ENCODE measurements at regions not wholly inside any gene's neighbourhood (a gene's known extent, or its start where the extent isn't known, plus 50 kb on each side); places are given as distances from the start of the nearest gene placed in this dataset.
A peak's percentile ranks its signal among the peaks of the same experiment; 100 is the strongest.

GRCh38 chr18:46299465-46300008 is 195.4 kb downstream of the HAUS1 start:
- peaks cover 2% of the 10 kb centered on the region for H3K4me1 Mint-ChIP-seq
- 89 to 90% methylated on average over 3 to 5 of the region's 7 CpGs for WGBS, 2 experiments (ENCODE audit: insufficient coverage in 1 of 2, insufficient read length in 1 of 2)
- no peaks in the 10 kb centered on the region for H3K36me3 ChIP-seq (ENCODE audit: control insufficient read depth, insufficient read depth, low read length)

GRCh38 chr18:46301081-46301480 is 196.9 kb downstream of the HAUS1 start:
- no peaks in the 10 kb centered on the region for H3K4me1 ChIP-seq (ENCODE audit: control insufficient read depth, insufficient read depth, low read length)
- no peaks in the 10 kb centered on the region for H3K4me1 Mint-ChIP-seq
- peaks cover 7% of the 10 kb centered on the region for H3K27me3 Mint-ChIP-seq (ENCODE audit: insufficient read depth)
- H3K36me3 ChIP-seq (ENCODE audit: control insufficient read depth, insufficient read depth, low read length): no peaks in the 10 kb centered on the region
- H3K27me3 ChIP-seq (ENCODE audit: control insufficient read depth, insufficient read depth, low read length, poor library complexity, severe bottlenecking): no peaks in the 10 kb centered on the region
- no peaks in the 10 kb centered on the region for H3K9me3 ChIP-seq (ENCODE audit: control insufficient read depth, low read length)
- H3K27ac Mint-ChIP-seq: no peak overlapping the region
- no peak overlapping the region for H3K9ac ChIP-seq (ENCODE audit: extremely low read depth, low read length, poor library complexity, severe bottlenecking)
- peak; percentile 24 for DNase-seq
- no peaks in the 10 kb centered on the region for H3K36me3 Mint-ChIP-seq (ENCODE audit: low read depth)
- no peak overlapping the region for H3K4me3 ChIP-seq (ENCODE audit: low read length)
- WGBS, 2 experiments (ENCODE audit: insufficient coverage in 1 of 2, insufficient read length in 1 of 2): 83% methylated on average over 6 of the region's 6 CpGs; no CpG with 5 or more reads in 1 of the 2 experiments
- H3K4me3 Mint-ChIP-seq: no peak overlapping the region
- H3K9me3 Mint-ChIP-seq: peaks cover 4% of the 10 kb centered on the region
- TF ChIP-seq, protein P1, sequence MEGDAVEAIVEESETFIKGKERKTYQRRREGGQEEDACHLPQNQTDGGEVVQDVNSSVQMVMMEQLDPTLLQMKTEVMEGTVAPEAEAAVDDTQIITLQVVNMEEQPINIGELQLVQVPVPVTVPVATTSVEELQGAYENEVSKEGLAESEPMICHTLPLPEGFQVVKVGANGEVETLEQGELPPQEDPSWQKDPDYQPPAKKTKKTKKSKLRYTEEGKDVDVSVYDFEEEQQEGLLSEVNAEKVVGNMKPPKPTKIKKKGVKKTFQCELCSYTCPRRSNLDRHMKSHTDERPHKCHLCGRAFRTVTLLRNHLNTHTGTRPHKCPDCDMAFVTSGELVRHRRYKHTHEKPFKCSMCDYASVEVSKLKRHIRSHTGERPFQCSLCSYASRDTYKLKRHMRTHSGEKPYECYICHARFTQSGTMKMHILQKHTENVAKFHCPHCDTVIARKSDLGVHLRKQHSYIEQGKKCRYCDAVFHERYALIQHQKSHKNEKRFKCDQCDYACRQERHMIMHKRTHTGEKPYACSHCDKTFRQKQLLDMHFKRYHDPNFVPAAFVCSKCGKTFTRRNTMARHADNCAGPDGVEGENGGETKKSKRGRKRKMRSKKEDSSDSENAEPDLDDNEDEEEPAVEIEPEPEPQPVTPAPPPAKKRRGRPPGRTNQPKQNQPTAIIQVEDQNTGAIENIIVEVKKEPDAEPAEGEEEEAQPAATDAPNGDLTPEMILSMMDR (conservative IDR thresholded peaks at IDR 0.05): no peak
- H3K27ac ChIP-seq (ENCODE audit: low read depth, low read length): no peak overlapping the region

More at GRCh38 chr18:46299465-46300008, 195.4 kb downstream of the HAUS1 start:
- Mint-ChIP-seq H3K27ac (no peak overlapping the region), H3K36me3 (ENCODE audit: low read depth) (no peaks in the 10 kb centered on the region), H3K9me3 (peaks cover 2% of the 10 kb centered on the region), H3K27me3 (ENCODE audit: insufficient read depth) (peaks cover 7% of the 10 kb centered on the region), H3K4me3 (no peak overlapping the region)
- peak; percentile 2 for DNase-seq
- H3K9ac ChIP-seq (ENCODE audit: extremely low read depth, low read length, poor library complexity, severe bottlenecking): no peak overlapping the region
- no peak overlapping the region for H3K4me3 ChIP-seq (ENCODE audit: low read length)
- H3K9me3 ChIP-seq (ENCODE audit: control insufficient read depth, low read length): no peaks in the 10 kb centered on the region
- no peaks in the 10 kb centered on the region for H3K27me3 ChIP-seq (ENCODE audit: control insufficient read depth, insufficient read depth, low read length, poor library complexity, severe bottlenecking)
- H3K27ac ChIP-seq (ENCODE audit: low read depth, low read length): no peak overlapping the region
- H3K4me1 ChIP-seq (ENCODE audit: control insufficient read depth, insufficient read depth, low read length): no peaks in the 10 kb centered on the region
- TF ChIP-seq, protein P1 (conservative IDR thresholded peaks at IDR 0.05): no peak

DNA sequence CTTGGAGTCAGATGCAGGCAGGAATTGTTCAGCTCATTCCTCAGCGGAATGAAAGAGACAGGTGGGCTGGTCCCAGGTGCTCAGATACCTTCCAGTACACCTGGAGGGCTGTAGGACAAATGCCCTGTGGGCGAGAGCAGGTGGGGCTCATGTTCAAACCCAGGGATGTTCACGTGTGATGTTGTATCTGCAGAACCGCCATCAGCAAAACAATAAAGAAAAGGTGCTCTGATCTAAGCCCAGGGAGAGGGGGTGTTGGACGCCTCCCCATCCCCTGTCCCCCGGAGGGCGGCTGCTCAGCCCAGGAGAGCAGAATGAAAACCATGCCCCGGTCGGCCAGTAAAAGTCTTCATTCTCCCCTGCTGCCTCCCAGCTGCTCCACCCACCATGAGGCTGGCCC is 197.4 kb downstream of the HAUS1 start:
- 85 to 89% methylated on average over 1 to 9 of the region's 9 CpGs for WGBS, 2 experiments (ENCODE audit: insufficient coverage in 1 of 2, insufficient read length in 1 of 2)
- TF ChIP-seq, protein P1 (conservative IDR thresholded peaks at IDR 0.05): no peak
- H3K36me3 Mint-ChIP-seq (ENCODE audit: low read depth): no peaks in the 10 kb centered on the region

More for the DNA sequence above, 197.4 kb downstream of the HAUS1 start:
- Histone ChIP-seq H3K9me3 (ENCODE audit: control insufficient read depth, low read length) (peaks cover 1% of the 10 kb centered on the region), H3K9ac (ENCODE audit: extremely low read depth, low read length, poor library complexity, severe bottlenecking) (no peak overlapping the region), H3K36me3 (ENCODE audit: control insufficient read depth, insufficient read depth, low read length) (no peaks in the 10 kb centered on the region), H3K27me3 (ENCODE audit: control insufficient read depth, insufficient read depth, low read length, poor library complexity, severe bottlenecking) (no peaks in the 10 kb centered on the region), H3K4me3 (ENCODE audit: low read length) (no peak overlapping the region), H3K4me1 (ENCODE audit: control insufficient read depth, insufficient read depth, low read length) (no peaks in the 10 kb centered on the region), H3K27ac (ENCODE audit: low read depth, low read length) (no peak overlapping the region)
- H3K9me3 Mint-ChIP-seq: peaks cover 8% of the 10 kb centered on the region
- no peak overlapping the region for H3K27ac Mint-ChIP-seq
- H3K4me1 Mint-ChIP-seq: no peaks in the 10 kb centered on the region
- peaks cover 7% of the 10 kb centered on the region for H3K27me3 Mint-ChIP-seq (ENCODE audit: insufficient read depth)
- H3K4me3 Mint-ChIP-seq: no peak overlapping the region
- peak; percentile 36 for DNase-seq
